Activated CD4-positive, alpha-beta T cell treated with anti-CD3 and anti-CD28 coated beads, Interleukin-2, amount 10 ng/mL, durations not matched to agents 24 days and 14 days (primary cell): ENCODE measurements at regions not wholly inside any gene's neighbourhood (a gene's known extent, or its start where the extent isn't known, plus 50 kb on each side); places are given as distances from the start of the nearest gene placed in this dataset.

Experiments used
- DNase-seq: peaks from one replicate; pipeline ENCODE4 v3.0.0; 2022
- H3K27ac Mint-ChIP-seq: one replicate; pipeline ENCODE4 v1.8.0; 2022; ENCODE audit warnings: mild to moderate bottlenecking, mixed read lengths
- H3K27me3 Mint-ChIP-seq: one replicate; pipeline ENCODE4 v1.8.0; 2022; ENCODE audit warnings: mixed read lengths
- H3K36me3 Mint-ChIP-seq: one replicate; pipeline ENCODE4 v1.8.0; 2022; ENCODE audit warnings: low read depth, mild to moderate bottlenecking, mixed read lengths
- H3K4me1 Mint-ChIP-seq: one replicate; pipeline ENCODE4 v1.8.0; 2021; ENCODE audit warnings: mixed read lengths
- H3K4me3 Mint-ChIP-seq: one replicate; pipeline ENCODE4 v1.8.0; 2022; ENCODE audit warnings: mild to moderate bottlenecking, moderate library complexity, mixed read lengths
- H3K9me3 Mint-ChIP-seq: one replicate; pipeline ENCODE4 v1.8.0; 2021; ENCODE audit warnings: mixed read lengths
- intact Hi-C: fragments of 100-400 bp; cut with micrococcal nuclease; formaldehyde crosslinking; loops from one replicate; pipeline ENCODE4 v1.15.1; 2023

- Mint-ChIP-seq H3K36me3 (no peaks in the 10 kb centered on the region), H3K27ac (no peak overlapping the region)
- intact Hi-C loops, result no loop called here
Measured at GRCh38 chr13:89752394-89752793, 1595.1 kb upstream of the MIR17HG start.

DNA sequence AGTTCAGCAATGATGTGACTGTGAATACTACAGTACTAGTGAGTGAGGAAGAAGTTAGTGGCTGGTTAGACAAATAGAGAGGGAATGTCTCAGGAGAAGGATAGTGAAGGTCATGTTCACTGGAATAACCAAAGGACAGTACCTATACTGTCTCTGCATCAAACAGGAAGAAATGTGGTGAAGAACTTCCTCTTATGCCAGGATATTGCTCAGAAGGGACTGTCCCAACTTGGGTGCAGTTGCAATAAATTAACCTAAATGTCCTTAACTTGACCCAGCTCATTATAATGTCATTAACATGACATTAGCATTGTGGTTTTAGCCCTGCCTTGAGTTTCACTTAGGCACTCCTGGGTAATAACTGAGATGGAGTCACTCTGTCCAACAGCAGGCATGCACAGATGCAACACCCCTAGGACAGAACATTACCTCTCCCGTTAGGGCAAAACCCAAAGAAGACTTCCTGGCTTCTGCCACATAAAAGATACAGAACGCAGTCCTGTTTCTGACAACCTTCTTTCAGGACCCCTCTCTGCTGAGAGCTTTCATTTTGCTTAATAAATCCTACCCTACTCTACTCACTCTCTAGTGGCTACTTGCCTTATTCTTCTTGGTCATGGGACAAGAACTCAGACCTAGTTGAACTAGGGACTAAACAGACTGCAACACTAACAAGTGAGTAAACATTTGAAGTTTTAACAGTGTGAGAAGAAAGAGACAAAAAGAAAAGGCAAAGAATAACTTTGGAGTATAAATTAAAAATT is 1591.6 kb upstream of the MIR17HG start:
- DNase-seq, result no peak
- Mint-ChIP-seq H3K4me3 (no peak overlapping the region), H3K27ac (no peak overlapping the region), H3K4me1 (no peaks in the 10 kb centered on the region), H3K36me3 (no peaks in the 10 kb centered on the region), H3K9me3 (no peaks in the 10 kb centered on the region), H3K27me3 (no peaks in the 10 kb centered on the region)
- intact Hi-C loops, result no loop called here

More at GRCh38 chr13:89752394-89752793, 1595.1 kb upstream of the MIR17HG start:
- peaks cover 3% of the 10 kb centered on the region for H3K9me3 Mint-ChIP-seq
- no peak overlapping the region for H3K4me3 Mint-ChIP-seq
- DNase-seq, result no peak
- H3K4me1 Mint-ChIP-seq, result no peaks in the 10 kb centered on the region
- H3K27me3 Mint-ChIP-seq, result no peaks in the 10 kb centered on the region

DNA sequence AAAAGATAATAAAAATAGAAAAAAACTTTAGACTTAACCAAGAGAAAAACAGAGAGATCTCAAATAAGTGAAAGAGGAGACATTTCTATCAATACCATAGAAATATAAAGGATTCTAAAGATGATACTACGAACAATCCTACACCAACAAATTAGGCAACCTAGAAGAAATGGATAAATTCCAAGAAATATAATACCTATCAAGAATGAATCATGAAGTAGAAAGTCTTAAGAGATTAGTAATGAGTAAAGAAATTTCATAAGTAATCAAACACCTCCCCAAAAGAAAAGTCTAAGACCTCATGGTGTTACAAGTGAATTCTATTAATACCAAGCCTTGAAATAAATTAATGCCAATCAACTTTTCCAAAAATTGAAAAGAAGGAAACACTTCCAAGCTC is 1584.5 kb upstream of the MIR17HG start:
- no peaks in the 10 kb centered on the region for H3K9me3 Mint-ChIP-seq
- H3K4me1 Mint-ChIP-seq, result no peaks in the 10 kb centered on the region
- H3K27me3 Mint-ChIP-seq, result no peaks in the 10 kb centered on the region
- no peak overlapping the region for H3K27ac Mint-ChIP-seq
- H3K4me3 Mint-ChIP-seq, result no peak overlapping the region
- no peak for DNase-seq
- intact Hi-C loops, result no loop called here
- no peaks in the 10 kb centered on the region for H3K36me3 Mint-ChIP-seq

DNA sequence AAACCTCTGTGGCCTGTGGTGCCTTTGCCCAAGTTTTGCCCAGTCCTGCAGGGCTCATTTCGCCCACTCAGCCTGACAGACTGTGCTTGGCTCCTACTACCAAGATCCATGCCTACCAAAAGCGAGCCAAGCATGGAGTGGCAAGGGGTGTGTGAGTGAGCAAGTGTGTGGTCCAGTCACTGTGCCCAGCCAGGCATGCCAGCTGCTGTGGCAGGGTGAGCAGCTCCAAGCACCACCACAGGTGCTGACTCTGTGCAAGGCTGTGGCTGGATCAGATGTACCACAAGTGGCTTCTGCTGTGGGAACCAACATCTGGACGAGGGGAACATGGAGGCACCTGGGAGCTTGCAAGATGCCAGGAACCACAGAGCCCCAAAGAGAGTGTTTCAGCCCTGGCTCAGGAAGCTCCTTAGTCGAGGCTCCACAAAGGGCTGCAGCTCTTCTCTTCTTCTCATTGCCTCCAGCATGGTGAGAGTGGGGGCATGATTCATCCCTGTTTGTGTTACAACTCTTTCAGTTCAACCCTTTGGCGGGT is 1564.2 kb upstream of the MIR17HG start:
- H3K27me3 Mint-ChIP-seq, result no peaks in the 10 kb centered on the region
- intact Hi-C loops, result no loop called here
- H3K9me3 Mint-ChIP-seq, result no peaks in the 10 kb centered on the region
- DNase-seq, result no peak
- H3K4me1 Mint-ChIP-seq, result no peaks in the 10 kb centered on the region
- no peak overlapping the region for H3K27ac Mint-ChIP-seq
- H3K36me3 Mint-ChIP-seq, result no peaks in the 10 kb centered on the region
- H3K4me3 Mint-ChIP-seq, result no peak overlapping the region

- intact Hi-C loops, result no loop called here
- Mint-ChIP-seq H3K4me1 (no peaks in the 10 kb centered on the region), H3K36me3 (no peaks in the 10 kb centered on the region), H3K9me3 (no peaks in the 10 kb centered on the region), H3K4me3 (no peak overlapping the region), H3K27ac (no peak overlapping the region), H3K27me3 (no peaks in the 10 kb centered on the region)
- DNase-seq, result no peak
Measured at GRCh38 chr13:89784161-89784809, 1563.2 kb upstream of the MIR17HG start.

DNA sequence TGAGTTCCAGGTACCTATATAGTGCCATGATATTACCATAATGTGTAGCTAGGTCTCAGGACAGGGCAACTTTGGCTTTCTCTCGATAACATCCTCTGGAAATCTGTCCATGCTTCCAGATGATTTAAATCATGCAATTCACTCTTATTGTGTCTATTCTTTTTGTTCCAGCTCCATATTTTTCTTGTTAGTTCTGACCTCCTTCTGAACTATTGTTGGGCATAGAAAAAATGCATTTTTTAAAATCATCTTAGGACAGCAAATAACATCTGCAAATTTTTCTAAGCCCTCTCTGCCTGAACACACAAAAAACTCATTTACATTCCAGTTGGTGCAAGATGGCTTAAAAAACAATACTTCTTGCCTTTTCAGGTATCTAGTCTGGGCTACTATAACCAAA is 1561.0 kb upstream of the MIR17HG start:
- no peak for DNase-seq
- no peaks in the 10 kb centered on the region for H3K4me1 Mint-ChIP-seq
- intact Hi-C loops, result no loop called here
- no peaks in the 10 kb centered on the region for H3K36me3 Mint-ChIP-seq
- no peaks in the 10 kb centered on the region for H3K9me3 Mint-ChIP-seq
- H3K27ac Mint-ChIP-seq, result no peak overlapping the region
- no peaks in the 10 kb centered on the region for H3K27me3 Mint-ChIP-seq
- H3K4me3 Mint-ChIP-seq, result no peak overlapping the region

DNA sequence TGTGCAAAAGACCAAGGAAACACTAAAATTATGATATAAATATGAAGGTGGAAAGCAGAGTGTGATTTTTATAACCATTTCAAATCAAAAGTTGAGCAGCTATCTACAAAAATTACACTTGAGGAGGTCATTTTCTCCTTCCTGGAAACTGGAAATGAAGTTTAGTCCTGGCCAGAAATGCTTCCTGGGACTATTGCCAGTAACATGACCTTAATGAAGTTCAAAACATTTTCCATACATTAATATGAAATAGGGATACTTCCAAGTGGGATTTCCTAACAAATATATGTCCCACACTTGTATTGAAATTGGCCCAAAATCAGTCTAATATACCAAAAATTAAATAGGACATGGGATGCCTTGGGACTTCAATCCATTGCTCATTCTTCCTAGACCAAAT is 1556.8 kb upstream of the MIR17HG start:
- DNase-seq, result no peak
- H3K27me3 Mint-ChIP-seq, result no peaks in the 10 kb centered on the region
- no peaks in the 10 kb centered on the region for H3K36me3 Mint-ChIP-seq
- peaks cover 6% of the 10 kb centered on the region for H3K9me3 Mint-ChIP-seq
- no peak overlapping the region for H3K27ac Mint-ChIP-seq
- intact Hi-C loops, result no loop called here
- no peaks in the 10 kb centered on the region for H3K4me1 Mint-ChIP-seq
- no peak overlapping the region for H3K4me3 Mint-ChIP-seq

DNA sequence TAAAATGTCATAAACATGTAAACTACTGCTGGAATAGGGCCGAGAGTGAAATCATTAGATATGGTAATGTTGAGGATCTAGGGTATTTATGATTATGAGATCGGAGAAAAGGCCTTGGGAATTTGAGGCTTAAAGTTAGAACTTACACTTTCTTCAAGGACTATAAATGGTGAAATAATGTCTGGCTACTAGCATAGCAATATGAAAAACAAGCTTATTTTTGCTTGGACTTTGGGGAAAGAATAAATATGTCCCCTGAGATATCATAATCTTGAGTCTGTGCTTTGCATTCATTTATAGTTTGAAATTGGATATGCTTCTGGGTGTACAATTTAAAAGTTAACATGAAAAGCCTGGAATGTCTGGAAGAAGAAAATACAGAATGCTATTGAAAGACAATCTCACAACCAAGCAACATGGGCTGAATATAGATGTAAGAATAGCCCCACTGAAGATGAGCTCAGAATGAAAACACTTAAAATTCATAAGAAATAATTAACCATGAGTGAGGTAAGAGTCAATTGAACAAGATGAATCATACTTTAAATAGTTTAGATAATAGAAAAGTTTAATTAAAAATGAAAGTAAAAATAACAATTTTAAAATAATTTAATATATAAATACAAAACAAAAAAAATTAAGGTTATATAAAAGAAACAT is 1555.4 kb upstream of the MIR17HG start:
- no peak overlapping the region for H3K27ac Mint-ChIP-seq
- H3K9me3 Mint-ChIP-seq, result peaks cover 6% of the 10 kb centered on the region
- no peak overlapping the region for H3K4me3 Mint-ChIP-seq
- H3K4me1 Mint-ChIP-seq, result no peaks in the 10 kb centered on the region
- intact Hi-C loops, result no loop called here
- H3K36me3 Mint-ChIP-seq, result no peaks in the 10 kb centered on the region
- DNase-seq, result no peak
- H3K27me3 Mint-ChIP-seq, result no peaks in the 10 kb centered on the region

- intact Hi-C loops, result no loop called here
- no peaks in the 10 kb centered on the region for H3K4me1 Mint-ChIP-seq
- no peak for DNase-seq
- H3K4me3 Mint-ChIP-seq, result no peak overlapping the region
- no peak overlapping the region for H3K27ac Mint-ChIP-seq
- H3K9me3 Mint-ChIP-seq, result peaks cover 6% of the 10 kb centered on the region
- no peaks in the 10 kb centered on the region for H3K27me3 Mint-ChIP-seq
- H3K36me3 Mint-ChIP-seq, result no peaks in the 10 kb centered on the region
Measured at GRCh38 chr13:89796196-89796595, 1551.3 kb upstream of the MIR17HG start.

GRCh38 chr13:89803839-89804238 is 1543.6 kb upstream of the MIR17HG start:
- intact Hi-C loops, result no loop called here
- no peak overlapping the region for H3K27ac Mint-ChIP-seq
- H3K9me3 Mint-ChIP-seq, result no peaks in the 10 kb centered on the region
- H3K4me3 Mint-ChIP-seq, result no peak overlapping the region
- H3K4me1 Mint-ChIP-seq, result no peaks in the 10 kb centered on the region
- no peak for DNase-seq
- H3K36me3 Mint-ChIP-seq, result no peaks in the 10 kb centered on the region
- no peaks in the 10 kb centered on the region for H3K27me3 Mint-ChIP-seq

DNA sequence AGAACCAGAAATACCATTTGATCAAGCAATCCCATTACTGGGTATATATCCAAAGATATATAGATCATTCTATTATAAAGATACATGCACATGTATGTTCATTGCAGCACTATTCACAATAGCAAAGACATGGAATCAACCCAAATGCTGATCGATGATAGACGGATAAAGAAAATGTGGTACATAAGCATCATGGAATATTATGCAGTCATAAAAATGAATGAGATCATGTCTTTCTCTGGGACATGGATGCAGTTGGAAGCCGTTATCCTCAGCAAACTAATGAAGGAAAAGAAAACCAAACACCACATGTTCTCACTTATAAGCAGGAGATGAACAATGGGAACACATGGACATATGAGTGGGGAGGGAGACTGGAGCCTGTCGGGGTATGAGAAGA is 1540.9 kb upstream of the MIR17HG start:
- intact Hi-C loops, result no loop called here
- no peak overlapping the region for H3K27ac Mint-ChIP-seq
- H3K4me1 Mint-ChIP-seq, result no peaks in the 10 kb centered on the region
- no peaks in the 10 kb centered on the region for H3K9me3 Mint-ChIP-seq
- no peak overlapping the region for H3K4me3 Mint-ChIP-seq
- no peaks in the 10 kb centered on the region for H3K27me3 Mint-ChIP-seq
- H3K36me3 Mint-ChIP-seq, result no peaks in the 10 kb centered on the region
- DNase-seq, result no peak

DNA sequence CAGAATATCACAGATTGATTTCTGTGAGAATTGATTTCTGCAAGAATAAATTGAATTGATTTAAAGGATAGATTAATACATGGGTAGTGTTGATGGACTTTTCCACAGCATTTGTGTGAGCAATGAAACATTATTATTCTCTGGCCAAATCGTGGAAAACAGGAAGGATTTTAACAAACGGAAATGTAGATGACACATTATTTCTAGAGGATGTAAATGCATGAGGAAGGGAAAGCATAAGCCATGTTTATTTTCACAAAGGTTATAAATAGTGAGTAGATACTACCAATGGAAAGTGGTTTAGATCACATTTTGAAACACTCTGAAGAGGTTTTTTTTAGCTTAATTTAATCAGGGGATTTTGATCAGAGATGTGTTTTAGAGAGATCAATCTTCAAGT is 1534.6 kb upstream of the MIR17HG start:
- Mint-ChIP-seq H3K27me3 (no peaks in the 10 kb centered on the region), H3K9me3 (peaks cover 6% of the 10 kb centered on the region), H3K4me1 (no peaks in the 10 kb centered on the region), H3K27ac (no peak overlapping the region), H3K36me3 (no peaks in the 10 kb centered on the region), H3K4me3 (no peak overlapping the region)
- intact Hi-C loops, result no loop called here
- DNase-seq, result no peak

GRCh38 chr13:89816404-89816803 is 1531.1 kb upstream of the MIR17HG start:
- Mint-ChIP-seq H3K9me3 (peaks cover 6% of the 10 kb centered on the region), H3K4me1 (no peaks in the 10 kb centered on the region), H3K4me3 (no peak overlapping the region), H3K27me3 (no peaks in the 10 kb centered on the region), H3K36me3 (no peaks in the 10 kb centered on the region), H3K27ac (no peak overlapping the region)
- no peak for DNase-seq
- intact Hi-C loops, result no loop called here

DNA sequence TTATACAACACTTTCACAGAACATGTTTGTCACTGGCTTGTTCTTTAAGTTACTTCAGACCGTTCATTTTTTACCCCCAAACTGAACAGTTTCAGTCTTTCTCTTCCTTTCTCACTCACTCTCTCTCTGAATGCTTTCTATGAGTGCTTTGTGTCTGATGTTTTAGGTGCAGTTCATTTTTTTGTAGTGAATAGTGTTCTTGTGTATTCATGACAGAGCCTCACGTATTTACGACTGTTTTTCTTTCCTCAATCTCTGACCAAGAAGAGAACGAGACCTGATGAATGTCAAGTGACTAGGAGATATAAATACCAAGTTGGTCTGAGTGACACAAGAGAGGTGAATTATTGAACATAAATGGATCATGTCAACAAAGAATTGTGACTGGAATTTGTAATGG is 1525.0 kb upstream of the MIR17HG start:
- no peaks in the 10 kb centered on the region for H3K27me3 Mint-ChIP-seq
- H3K27ac Mint-ChIP-seq, result no peak overlapping the region
- H3K4me1 Mint-ChIP-seq, result no peaks in the 10 kb centered on the region
- H3K4me3 Mint-ChIP-seq, result no peak overlapping the region
- no peaks in the 10 kb centered on the region for H3K36me3 Mint-ChIP-seq
- DNase-seq, result no peak
- intact Hi-C loops, result no loop called here
- H3K9me3 Mint-ChIP-seq, result peaks cover 2% of the 10 kb centered on the region
